OCI-LY1 (cell line): ENCODE measurements at regions not wholly inside any gene's neighbourhood (a gene's known extent, or its start where the extent isn't known, plus 50 kb on each side); places are given as distances from the start of the nearest gene placed in this dataset.

ENCODE experiments used
- H2AFZ ChIP-seq: fragments of 200-600 bp; sonication (generic), shearing (Covaris generic); 2 replicates; pipeline ENCODE4 v1.6.0; 2014; ENCODE audit warnings: antibody characterized with exemption, mild to moderate bottlenecking, low read length
- H3F3A ChIP-seq: fragments of 200-600 bp; sonication (generic), shearing (Covaris generic); 2 replicates; pipeline ENCODE4 v1.6.0; 2014; ENCODE audit warnings: mild to moderate bottlenecking, antibody characterized with exemption, low read length, moderate library complexity; ENCODE audit not compliant: insufficient read depth
- H3K27ac ChIP-seq: fragments of 200-600 bp; sonication (generic); 2 replicates; pipeline ENCODE4 v1.5.1; 2014; ENCODE audit warnings: low read length, mixed run types, mild to moderate bottlenecking, low read depth; ENCODE audit not compliant: poor library complexity, severe bottlenecking
- H3K27me3 ChIP-seq: fragments of 200-600 bp; sonication (generic); 2 replicates; pipeline ENCODE4 v1.6.0; 2014; ENCODE audit warnings: antibody characterized with exemption, mild to moderate bottlenecking, low read length, moderate library complexity; ENCODE audit not compliant: insufficient read depth
- H3K36me3 ChIP-seq: fragments of 200-600 bp; sonication (generic); 2 replicates; pipeline ENCODE4 v1.6.1; 2014; ENCODE audit warnings: mild to moderate bottlenecking, antibody characterized with exemption, low read length, moderate library complexity, mixed read lengths; ENCODE audit not compliant: insufficient read depth
- H3K4me1 ChIP-seq: fragments of 200-600 bp; sonication (generic); 2 replicates; pipeline ENCODE4 v1.5.1; 2014; ENCODE audit warnings: mild to moderate bottlenecking, low read length, moderate library complexity; ENCODE audit not compliant: insufficient read depth, severe bottlenecking
- H3K4me2 ChIP-seq: fragments of 200-600 bp; sonication (generic), shearing (Covaris generic); 2 replicates; pipeline ENCODE4 v1.6.1; 2014; ENCODE audit warnings: low read length
- H3K4me3 ChIP-seq: fragments of 200-600 bp; sonication (generic); 2 replicates; pipeline ENCODE4 v1.5.1; 2014; ENCODE audit warnings: low read length, low read depth, mild to moderate bottlenecking, mixed read lengths; ENCODE audit not compliant: poor library complexity, severe bottlenecking
- H3K79me2 ChIP-seq: fragments of 200-600 bp; shearing (Covaris generic); 2 replicates; pipeline ENCODE4 v1.6.1; 2016; ENCODE audit warnings: mixed run types, low read length, mixed read lengths; ENCODE audit not compliant: insufficient read depth
- H3K9ac ChIP-seq: fragments of 200-600 bp; sonication (generic), shearing (Covaris generic); 2 replicates; pipeline ENCODE4 v1.6.1; 2014; ENCODE audit warnings: mild to moderate bottlenecking, low read length, mixed read lengths
- H3K9me2 ChIP-seq: fragments of 200-600 bp; sonication (generic), shearing (Covaris generic); 2 replicates; pipeline ENCODE4 v1.6.1; 2014; ENCODE audit warnings: low read depth, mild to moderate bottlenecking, low read length, mixed read lengths
- H3K9me3 ChIP-seq: fragments of 200-600 bp; shearing (Covaris generic); 2 replicates; pipeline ENCODE4 v1.6.1; 2014; ENCODE audit warnings: low read length, mixed read lengths
- H4K20me1 ChIP-seq: fragments of 200-600 bp; sonication (generic), shearing (Covaris generic); 2 replicates; pipeline ENCODE4 v1.6.0; 2016; ENCODE audit warnings: mild to moderate bottlenecking, low read length; ENCODE audit not compliant: insufficient read depth
- CTCF ChIP-seq: fragments of 200-600 bp; sonication (generic), shearing (Covaris generic); IDR thresholded peaks from 2 replicates; pipeline ENCODE4 v1.5.1; 2017; ENCODE audit warnings: mild to moderate bottlenecking, antibody characterized with exemption, low read length, moderate library complexity, mixed read lengths
- EZH2 ChIP-seq: fragments of 200-600 bp; sonication (generic), shearing (Covaris generic); IDR thresholded peaks from 2 replicates; pipeline ENCODE4 v1.8.0; 2017; ENCODE audit warnings: borderline replicate concordance, mixed run types, mild to moderate bottlenecking, antibody characterized with exemption, low read length, moderate library complexity, mixed read lengths

GRCh38 chr22:48488611-48489511, 1338.8 kb downstream of the BRD1 start:
- Histone ChIP-seq H3K36me3 (no peaks in the 10 kb centered on the region), H3F3A (no peaks in the 10 kb centered on the region), H3K4me1 (peaks cover 11% of the 10 kb centered on the region), H4K20me1 (no peaks in the 10 kb centered on the region), H3K4me2 (no peak overlapping the region), H2AFZ (no peak overlapping the region), H3K79me2 (no peaks in the 10 kb centered on the region), H3K9ac (no peak overlapping the region), H3K9me2 (no peaks in the 10 kb centered on the region), H3K27ac (no peak overlapping the region), H3K4me3 (no peak overlapping the region), H3K9me3 (no peaks in the 10 kb centered on the region), H3K27me3 (no peaks in the 10 kb centered on the region)
- TF ChIP-seq EZH2 (no peak), CTCF (no peak)

GRCh38 chr22:48488149-48488551, 1339.5 kb downstream of the BRD1 start:
- Histone ChIP-seq H3K4me3 (no peak overlapping the region), H3K27ac (no peak overlapping the region), H3K36me3 (no peaks in the 10 kb centered on the region), H4K20me1 (no peaks in the 10 kb centered on the region), H3K9me3 (no peaks in the 10 kb centered on the region), H2AFZ (no peak overlapping the region), H3K4me1 (peaks cover 11% of the 10 kb centered on the region), H3K27me3 (no peaks in the 10 kb centered on the region), H3K4me2 (no peak overlapping the region), H3K9me2 (no peaks in the 10 kb centered on the region), H3F3A (no peaks in the 10 kb centered on the region), H3K79me2 (no peaks in the 10 kb centered on the region), H3K9ac (no peak overlapping the region)
- no peak for TF ChIP-seq EZH2
- TF ChIP-seq CTCF, result 0 out of 2 replicates have a peak, but pooled peaks have one; percentile 0

GRCh38 chr22:48486558-48486957, 1341.1 kb downstream of the BRD1 start:
- no peak for TF ChIP-seq EZH2
- TF ChIP-seq CTCF, result no peak
- Histone ChIP-seq H3K4me1 (peaks cover 4% of the 10 kb centered on the region), H3K9me2 (no peaks in the 10 kb centered on the region), H3K27me3 (no peaks in the 10 kb centered on the region), H2AFZ (no peak overlapping the region), H3K4me2 (no peak overlapping the region), H3K9ac (no peak overlapping the region), H4K20me1 (no peaks in the 10 kb centered on the region), H3K79me2 (no peaks in the 10 kb centered on the region), H3K27ac (no peak overlapping the region), H3K4me3 (no peak overlapping the region), H3F3A (no peaks in the 10 kb centered on the region), H3K36me3 (no peaks in the 10 kb centered on the region), H3K9me3 (no peaks in the 10 kb centered on the region)
